NCI-H1105 treated with DMSO at 0.1 percent for 48 hours (cell line): ENCODE measurements at regions not wholly inside any gene's neighbourhood (a gene's known extent, or its start where the extent isn't known, plus 50 kb on each side); places are given as distances from the start of the nearest gene placed in this dataset.

Experiments
- DNase-seq: peaks from one replicate; lab custom pipeline; 2025; lab: John Stamatoyannopoulos, UW

DNA sequence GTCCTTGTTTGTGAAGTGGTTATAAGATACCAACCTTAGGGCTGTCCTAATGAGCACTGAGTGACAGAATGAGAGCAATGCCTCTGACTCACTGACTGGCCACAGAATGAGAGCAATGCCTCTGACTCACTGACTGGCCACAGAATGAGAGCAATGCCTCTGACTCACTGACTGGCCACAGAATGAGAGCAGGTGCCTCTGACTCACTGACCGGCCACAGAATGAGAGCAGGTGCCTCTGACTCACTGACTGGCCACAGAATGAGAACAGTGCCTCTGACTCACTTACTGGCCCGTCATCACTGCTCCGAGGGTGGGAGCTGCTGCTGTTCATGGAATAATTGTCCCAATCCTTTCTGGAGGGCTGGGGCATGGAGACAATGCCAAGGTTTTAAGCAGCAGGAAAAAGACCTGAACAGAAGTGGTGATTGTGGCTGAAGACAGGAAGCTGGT is 265.2 kb upstream of the PPP2R2D start:
- DNase-seq: no peak

DNA sequence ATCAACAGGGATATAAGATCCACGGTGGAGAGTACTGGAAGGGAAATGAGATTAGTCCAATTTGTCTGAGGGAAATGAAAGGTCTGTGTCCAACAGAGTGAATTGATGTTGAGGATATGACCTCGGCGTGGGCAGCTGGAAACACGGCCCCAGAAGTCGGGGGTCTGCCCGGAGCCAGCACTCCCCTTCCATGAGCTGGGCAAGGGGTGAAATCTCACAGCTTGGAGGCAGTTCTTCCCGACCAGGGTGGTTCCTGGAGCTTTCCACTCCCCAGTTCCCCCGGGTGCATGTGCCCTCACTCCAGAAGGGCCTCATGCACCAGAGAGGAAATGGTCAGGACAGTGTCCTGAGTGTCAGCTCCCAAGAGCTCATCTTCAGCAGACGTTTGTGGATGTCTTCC is 264.7 kb upstream of the PPP2R2D start:
- no peak for DNase-seq

DNA sequence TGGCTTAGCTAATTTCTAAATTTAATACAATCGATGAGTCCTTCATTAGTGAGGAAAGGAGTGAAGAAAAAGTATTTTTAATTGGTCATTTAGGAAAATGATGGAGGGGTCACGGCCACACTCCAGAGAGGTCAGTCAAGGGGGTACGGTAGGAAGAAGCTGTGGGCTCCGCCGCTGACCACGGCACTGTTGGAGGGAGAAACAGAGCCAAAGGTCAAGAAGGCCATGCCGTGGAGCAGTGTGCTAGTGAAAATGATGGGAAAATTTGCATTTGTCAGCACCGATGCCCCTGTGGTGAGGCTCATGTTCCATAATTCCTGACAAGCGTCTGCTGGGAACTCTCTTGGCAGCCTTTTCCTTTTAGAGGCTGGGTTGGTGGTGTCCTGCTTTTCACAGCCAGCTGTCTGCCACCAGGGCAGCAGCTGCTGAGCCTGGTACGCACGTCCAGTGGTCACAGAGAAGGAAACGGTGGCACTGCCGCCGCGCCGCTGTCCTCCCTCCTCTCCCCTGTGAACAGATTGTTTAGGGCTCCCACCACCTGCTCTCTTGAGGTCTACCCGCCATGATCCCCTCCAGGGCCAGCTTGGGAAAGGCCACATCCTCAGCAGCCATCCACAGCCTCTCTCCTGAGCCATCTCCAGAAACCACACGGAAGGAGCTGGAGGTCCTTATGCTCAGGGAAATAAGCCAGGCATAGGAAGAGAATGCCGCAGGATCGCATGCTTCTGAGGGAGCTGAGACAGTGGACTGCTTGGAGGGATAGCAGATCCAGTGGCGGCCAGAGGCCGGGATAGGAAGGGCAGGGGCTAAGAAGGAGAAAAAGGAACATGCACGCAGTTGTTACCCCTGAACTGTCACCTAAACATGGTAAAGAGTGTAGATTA is 263.7 kb upstream of the PPP2R2D start:
- no peak for DNase-seq

DNA sequence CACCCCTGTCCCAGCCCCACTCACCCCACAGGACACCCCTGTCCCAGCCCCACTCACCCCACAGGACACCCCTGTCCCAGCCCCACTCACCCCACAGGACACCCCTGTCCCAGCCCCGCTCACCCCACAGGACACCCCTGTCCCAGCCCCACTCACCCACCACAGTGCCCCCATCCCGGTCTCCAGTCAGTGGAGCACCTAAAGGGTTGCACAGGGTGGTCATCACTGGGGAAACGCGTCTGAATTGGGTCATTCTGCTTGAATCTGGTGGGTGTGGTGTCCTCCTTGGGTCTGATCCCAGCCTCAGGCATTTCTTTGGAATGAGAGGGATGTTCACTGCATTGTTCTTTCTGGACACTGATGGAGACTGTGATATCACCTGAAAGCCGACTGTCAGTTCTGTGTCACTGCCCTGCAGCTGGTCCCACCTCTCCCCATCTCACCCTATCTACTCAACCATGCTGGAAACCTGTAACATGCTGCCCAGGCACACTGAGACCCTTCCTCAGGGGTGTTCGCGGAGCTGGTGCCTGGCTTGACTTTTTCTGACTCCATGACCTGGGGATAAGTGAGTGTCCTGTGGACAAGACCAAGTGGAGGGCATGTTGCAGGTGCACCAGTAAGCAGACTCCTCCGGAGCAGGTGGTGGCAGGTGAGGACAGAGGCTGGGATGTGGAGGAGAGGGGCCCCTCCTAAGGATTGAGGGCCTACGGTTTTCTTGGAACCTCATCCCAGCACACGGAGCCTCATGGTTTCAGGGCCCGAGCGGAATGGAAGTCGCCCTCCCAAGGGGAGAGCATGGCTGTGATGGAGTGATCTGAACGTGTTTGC is 262.5 kb upstream of the PPP2R2D start:
- DNase-seq: no peak

DNA sequence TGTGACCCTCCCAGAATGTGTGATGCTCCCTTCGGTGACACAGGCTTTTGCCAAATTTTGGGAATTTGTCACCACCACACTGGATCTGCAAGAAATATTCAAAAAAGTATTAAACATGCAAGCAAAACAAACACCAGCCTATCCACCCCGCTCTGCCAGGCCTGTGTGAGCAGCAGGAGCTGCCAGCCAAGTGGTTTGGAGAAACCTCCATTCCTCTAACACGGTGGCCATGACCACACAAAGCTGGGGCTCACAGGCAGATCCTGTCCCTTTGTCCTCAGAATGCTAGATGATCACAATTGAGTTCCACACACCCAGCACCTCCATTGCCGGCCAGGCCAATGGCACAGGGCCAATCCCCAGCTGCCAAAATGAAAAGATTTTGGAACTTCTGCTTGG is 261.9 kb upstream of the PPP2R2D start:
- DNase-seq: no peak

DNA sequence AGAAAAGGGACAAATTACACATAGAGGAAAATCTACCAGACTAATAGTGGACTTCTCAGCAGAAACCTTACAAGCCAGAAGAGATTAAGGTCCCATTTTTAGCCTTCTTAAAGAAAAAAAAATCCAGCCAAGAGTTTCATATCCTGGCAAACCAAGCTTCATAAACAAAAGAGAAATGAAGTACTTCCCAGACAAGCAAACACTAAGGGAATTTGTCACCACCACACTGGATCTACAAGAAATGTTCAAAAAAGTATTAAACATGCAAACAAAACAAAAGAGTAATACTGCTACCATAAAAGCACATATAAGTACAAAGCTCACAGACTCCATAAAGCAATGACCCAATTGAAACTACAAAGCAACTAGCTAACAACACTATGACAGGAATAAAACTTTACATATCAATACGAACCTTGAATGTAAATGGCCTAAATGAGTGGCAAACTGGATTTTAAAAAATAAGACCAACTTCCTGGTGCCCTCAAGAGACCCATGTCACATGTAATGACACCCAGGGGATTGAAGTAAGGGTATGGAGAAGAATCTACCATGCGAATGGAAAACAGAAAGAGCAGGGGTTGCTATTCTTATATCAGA is 260.7 kb upstream of the PPP2R2D start:
- DNase-seq: no peak

DNA sequence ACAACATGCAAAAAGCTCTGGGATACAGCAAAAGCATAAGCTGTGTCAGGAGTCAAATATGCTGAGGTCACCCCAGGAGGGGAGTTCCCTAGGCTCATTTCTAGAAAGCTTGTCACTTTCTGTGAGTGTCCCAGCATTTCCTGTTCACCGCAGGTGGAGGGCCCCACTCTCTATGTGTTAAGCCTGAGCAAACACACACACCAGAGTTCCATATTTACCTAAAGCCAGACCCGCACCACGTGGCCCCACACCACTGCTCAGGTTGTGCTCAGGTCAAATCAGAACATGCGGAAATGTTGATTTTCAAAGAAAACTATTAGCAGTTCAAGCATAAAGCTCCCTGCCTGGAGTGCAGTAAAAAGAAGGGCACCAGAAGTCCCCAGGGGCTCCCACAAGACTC is 259.6 kb upstream of the PPP2R2D start:
- DNase-seq: no peak

DNA sequence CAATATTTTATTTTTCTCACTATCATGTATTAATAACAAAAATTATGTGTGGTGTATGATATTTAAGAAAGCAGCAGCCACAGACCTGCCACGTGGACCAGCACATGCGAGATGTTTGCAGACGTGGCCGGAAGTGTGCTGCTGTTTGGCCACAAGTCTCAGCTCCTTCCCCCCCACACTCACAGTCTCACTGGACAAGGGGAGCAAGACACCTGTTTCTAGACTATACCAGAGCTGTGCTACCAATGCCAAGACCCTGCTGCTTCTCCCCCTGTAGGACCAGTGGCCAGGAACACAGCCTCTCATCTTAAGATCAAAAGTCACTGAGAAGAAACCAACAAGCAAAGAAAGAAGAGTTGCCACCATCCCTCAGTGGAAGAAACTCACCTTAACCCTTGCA is 258.9 kb upstream of the PPP2R2D start:
- DNase-seq: no peak

DNA sequence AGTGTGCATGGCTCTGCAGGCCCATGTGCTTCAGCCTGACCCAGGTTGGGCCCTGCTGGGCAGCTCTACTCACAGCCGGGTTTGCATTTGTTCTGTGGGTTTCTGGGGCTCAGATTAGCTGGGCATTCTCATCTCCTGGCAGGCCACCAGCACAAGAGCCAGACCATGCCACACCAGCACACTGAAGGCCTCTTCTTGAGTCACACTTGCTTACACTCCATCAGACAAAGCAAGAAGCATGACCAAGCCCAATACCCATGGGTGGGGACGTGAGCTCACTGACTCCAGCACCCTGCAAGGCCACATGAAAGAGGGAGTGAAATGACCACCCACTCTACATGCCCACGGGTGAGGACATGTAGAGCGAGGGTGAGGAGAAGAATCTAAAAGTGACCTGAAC is 257.8 kb upstream of the PPP2R2D start:
- DNase-seq: no peak

DNA sequence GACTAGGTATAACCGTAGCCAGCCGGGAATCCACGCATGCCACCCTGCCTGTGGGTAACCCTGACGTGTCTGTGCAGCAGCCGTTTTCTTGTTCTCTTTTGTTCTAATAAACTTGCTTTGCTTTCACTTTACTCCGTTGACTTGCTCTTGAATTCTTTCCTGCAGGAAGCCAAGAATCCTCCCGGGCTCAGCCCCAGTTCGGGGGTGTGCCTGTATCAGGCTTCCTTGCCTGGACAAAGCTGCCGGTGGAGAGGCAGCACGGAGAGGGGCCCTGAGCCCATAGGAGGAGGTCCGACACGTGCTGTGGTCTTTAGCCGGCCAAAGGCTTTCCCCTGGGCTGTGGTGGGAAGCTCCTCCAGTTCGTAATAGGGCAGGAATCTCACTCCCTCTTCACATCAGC is 256.5 kb upstream of the PPP2R2D start:
- no peak for DNase-seq

DNA sequence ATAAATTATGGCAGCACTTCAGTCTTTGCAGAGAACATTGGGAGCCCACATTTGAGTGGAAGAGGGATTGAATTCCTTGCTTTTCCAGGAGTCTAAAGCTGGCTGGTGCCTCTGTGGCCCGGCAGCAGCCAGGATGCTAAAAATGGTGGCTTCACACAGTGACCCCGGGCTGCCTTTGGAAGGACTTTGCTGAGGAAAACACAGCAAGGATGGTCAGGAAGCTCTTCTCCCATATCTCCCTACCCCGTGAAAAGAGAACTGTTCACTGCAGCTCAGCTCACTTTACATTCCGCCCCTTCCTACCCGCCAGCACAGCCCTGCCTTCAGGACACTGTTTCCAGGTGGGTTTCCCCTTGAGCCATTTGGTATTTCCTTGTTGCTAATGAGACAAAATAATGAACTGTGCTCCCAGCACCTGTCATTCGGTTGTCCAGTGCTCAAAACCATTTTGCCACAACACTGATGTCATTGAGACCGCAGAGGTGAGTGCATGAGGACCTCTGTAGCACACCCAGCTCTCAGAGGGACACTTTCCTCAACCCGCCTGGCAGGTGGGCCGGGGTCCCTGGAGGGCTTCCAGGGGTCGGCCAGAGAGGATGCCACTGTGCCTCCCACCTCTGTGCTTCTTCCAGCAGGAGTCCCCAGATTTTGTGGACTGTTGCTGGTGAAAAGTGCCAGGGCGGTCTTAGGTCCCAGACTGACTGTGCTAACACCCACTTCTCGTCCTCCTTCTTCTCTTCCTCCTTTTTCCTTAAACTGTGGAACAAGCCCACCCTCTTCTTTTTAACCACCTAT is 255.7 kb upstream of the PPP2R2D start:
- DNase-seq: no peak

DNA sequence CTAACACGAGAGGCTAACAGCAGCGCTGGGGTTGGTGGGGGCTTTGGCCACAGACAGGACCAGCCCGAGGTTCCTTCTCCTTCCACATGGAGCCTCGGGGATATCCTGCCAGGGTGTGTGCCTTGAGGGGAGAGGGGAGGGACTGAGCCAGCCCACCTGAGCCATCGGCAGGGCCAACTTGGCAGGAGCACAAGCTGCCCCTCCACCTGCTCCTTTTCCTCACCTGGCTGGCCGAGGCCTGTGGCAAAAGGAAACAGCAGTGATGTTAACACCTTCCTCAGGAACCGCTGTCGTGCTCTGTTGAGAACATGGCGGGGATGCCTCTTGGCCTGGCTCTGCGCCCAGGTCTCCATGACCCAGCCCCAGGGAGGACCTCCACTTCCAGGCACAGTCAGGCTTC is 255.1 kb upstream of the PPP2R2D start:
- DNase-seq: no peak

DNA sequence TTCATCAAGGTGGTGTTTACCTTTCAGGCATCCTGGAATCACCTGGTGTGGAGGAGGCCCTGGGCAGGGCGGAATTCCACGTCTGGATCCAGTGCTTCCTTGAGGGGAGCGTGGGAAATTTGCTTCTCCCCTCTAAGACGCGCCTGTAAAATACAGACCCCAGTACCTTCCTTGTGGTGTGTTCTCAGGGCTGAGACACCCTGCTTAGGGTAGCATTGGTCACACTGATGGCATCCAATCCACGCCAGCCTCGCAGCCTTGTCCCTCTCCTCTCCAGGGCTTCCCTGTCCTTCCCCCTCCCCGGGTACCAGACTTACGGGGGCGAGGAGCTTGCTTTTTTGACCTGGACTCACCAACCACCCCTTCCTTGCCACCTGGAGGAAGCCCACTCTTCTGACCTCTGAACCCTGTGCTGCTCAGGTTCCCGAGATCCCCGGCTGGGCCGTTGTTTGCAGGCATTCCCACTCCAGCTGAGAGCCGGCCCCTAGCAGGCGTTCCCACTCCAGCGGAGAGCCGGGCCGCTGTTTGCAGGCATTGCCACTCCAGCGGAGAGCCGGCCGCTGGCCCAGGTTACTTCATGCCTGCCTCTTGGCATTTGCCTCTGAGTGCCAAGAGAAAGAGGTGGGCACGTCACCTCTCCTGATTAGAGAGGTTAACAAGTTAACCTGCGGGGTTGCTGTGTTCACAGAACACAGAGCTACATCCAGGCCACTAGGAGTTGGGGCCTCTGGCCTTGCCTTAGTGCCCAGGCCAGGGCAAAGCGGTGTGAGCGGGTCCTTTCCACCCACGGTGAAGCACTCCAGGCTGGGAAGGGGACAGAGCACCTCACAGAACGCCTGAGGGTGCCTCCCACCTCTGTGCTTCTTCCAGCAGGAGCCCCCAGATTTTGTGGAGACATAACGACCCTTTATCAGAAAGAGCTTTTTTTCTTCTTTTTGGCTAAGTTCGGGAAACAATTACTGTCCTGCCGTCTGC is 254.0 kb upstream of the PPP2R2D start:
- no peak for DNase-seq

DNA sequence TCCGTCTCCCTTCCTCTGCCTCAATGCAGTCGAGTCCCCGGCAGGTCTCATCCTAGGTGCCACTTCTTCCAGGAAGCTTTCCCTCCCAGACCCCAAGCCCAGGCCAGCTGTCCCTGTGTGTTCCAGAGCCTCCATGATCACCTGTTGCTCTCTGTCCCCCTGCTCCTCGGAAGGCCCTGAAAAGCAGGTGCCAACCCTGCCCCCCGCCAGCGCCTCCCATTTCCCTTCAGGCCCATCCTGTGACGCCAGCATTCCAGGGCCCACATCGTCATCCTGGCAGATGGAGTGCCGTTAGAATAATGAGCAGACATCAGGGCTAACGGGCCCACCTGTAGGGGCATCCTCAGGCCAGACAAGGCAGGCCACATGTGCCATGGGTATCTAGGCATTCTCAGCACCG is 253.0 kb upstream of the PPP2R2D start:
- no peak for DNase-seq

DNA sequence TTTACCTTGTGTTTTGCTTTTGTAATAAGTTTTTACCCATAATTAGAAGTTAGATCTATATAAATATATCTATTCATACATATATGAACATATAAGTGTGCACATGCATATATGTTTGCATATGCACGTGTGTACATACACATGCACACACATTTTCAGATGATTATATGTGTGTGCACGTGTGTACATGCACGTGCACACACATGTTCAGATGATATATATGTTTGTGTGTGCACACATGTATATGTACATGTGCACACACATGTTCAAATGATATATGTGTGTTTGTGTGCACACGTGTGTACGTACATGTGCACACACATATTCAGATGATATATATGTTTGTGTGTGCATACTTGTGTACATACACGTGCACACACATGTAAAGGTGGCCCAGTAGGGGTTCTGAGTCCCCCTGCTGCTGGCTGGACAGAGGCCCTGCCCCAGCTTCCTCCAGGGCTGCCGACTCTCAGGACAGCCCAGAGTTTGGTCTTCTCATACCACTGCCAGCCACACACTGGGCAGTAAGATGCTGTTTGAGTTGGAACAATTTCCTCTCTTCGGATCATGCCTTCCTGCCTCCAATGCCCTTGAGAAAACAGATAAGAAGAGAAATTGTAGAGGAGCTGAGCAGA is 252.3 kb upstream of the PPP2R2D start:
- no peak for DNase-seq

DNA sequence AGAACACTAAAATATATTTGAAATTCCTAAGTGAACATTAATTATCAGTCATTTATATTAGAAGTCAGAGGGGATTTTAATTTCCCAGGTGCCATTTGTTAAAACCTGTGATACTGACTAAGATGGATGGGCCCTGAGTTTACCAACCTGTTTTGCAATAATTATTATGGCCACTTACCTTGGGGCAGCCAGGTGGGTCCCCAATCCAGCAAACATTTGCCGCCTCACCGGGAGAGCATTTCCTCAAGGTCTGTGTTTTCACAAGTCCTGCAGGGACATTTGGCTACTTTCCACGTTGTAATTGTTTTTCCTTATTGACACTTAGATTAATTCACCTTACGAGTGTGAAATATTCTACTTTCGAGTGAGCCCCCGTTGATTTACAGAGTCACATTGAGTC is 251.2 kb upstream of the PPP2R2D start:
- DNase-seq: peak; percentile 68

DNA sequence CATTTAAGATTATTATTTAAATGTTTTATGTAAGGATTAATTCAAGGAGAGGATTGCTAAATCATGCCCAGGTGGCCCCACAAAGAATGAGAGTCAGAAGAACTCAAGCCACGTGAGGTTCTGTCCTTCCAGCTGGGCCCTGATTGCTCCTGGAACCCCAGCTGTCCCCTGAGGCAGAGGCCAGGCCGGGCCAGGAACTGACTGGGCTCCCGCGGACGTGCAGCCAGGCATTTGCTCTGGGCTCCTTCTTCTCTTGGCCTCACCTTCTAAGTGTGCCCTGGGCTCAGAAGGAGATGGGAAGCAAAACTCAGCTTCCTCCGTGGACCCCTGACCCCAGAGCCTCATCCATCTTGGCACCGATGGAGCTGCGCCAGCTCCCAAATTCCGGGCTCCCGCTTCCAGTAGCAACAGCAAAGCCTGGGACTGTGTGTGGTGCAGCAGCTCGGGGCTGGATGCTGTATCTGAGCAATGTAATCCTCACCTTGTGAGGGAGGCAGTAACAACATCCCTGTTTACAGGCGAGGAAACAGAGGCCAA is 250.6 kb upstream of the PPP2R2D start:
- no peak for DNase-seq

DNA sequence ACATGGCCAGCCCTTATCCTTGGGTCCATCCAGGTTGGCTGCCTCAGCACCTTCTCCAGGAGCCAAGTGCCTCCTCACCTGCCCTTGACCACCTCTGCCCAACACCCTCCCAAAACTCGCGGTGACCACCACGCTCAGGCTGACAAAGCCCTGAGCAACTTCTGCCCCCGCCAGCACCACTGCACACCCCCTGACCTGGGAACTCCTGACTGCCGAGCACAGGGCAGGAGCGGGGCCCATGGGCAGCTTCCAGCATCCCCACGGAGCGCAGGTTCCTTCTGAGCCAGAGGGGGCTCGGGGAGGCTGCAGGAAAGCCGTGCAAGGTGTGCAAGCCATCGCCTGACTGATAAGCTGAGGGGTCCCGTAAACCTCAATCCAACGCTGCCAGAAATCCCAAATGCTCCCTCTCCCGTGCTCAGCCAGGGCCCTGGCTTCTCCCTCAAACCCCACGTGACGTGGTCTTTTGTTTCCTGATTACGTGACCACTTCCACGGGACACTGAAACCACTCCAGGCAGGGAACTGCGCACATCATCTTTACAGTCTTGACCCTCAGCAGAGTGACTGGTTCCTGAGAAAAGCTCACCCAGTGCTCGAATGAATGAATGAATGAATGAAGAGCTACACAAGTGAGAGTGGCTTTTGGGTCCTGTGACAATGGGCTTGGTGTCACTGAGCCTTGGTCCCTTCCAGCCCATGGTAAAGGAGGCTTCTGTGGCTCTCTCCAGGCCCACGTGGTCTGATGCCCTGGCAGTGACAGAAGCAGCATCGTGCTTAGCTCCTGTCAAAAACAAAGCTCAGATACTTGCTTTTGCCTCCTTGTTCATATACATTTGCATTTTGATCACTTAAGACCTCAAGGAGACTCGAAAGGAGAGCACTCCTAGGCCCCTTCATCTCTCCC is 249.8 kb upstream of the PPP2R2D start:
- no peak for DNase-seq
